A549 (cell line): ENCODE measurements at regions not wholly inside any gene's neighbourhood (a gene's known extent, or its start where the extent isn't known, plus 50 kb on each side); places are given as distances from the start of the nearest gene placed in this dataset.

Source experiments
- ATAC-seq, 2 experiments: fragments of 200-7000 bp in 1 of 2; fragments of >200 bp in 1 of 2; cut with Nextera tagmentation in 1 of 2; cut with Tn5 transposase in 1 of 2; 3 replicates each; pipeline versions ENCODE4 v1.8.0 to v1.9.1; 2018 to 2020; ENCODE audit warnings: mild to moderate bottlenecking in 1 of 2, moderate library complexity in 1 of 2
- CTCF ChIA-PET: fragments of 300-600 bp; sonication (Branson Sonifier 250); formaldehyde crosslinking; extraction: SDS; loops from one replicate; lab custom pipeline; 2021; ENCODE audit warnings: antibody characterized with exemption, inconsistent platforms; lab: Yijun Ruan, JAX
- POLR2A ChIA-PET: fragments of 350-600 bp; formaldehyde crosslinking; extraction: SDS; loops from one replicate; lab custom pipeline; 2021; ENCODE audit warnings: antibody characterized with exemption, inconsistent platforms; lab: Yijun Ruan, JAX
- DNase-seq, 2 experiments: peaks; one replicate each; pipeline versions ENCODE4 v3.0.0 to v3.0.0-alpha.2; 2011 to 2016; ENCODE audit warnings: low read depth in 1 of 2, low spot score in 1 of 2
- FAIRE-seq: peaks from 2 replicates; lab custom pipeline; 2011; peaks lifted over from hg19 to GRCh38; lab: Jason Lieb, UNC
- H3K27ac ChIP-seq, 2 experiments: fragments of >200 bp; sonication (Bioruptor Twin); formaldehyde crosslinking; 3 replicates each; pipeline ENCODE4 v1.5.1; 2016 to 2017
- H3K4me1 ChIP-seq: fragments of >200 bp; sonication (Bioruptor Twin); formaldehyde crosslinking; 3 replicates; pipeline ENCODE4 v1.6.1; 2016
- H3K4me2 ChIP-seq: fragments of >200 bp; sonication (Bioruptor Twin); formaldehyde crosslinking; 3 replicates; pipeline ENCODE4 v1.6.1; 2016
- H3K4me3 ChIP-seq: fragments of >200 bp; sonication (Bioruptor Twin); formaldehyde crosslinking; 3 replicates; pipeline ENCODE4 v1.5.1; 2016
- H3K9me3 ChIP-seq: fragments of >200 bp; sonication (Bioruptor Twin); formaldehyde crosslinking; 3 replicates; pipeline ENCODE4 v1.6.1; 2016
- BCL3 ChIP-seq: fragments of >200 bp; sonication (Bioruptor Twin); formaldehyde crosslinking; IDR thresholded peaks from 3 replicates; pipeline ENCODE4 v1.6.1; 2016
- CBX8 ChIP-seq: fragments of 200-600 bp; sonication (generic); IDR thresholded peaks from 2 replicates; pipeline ENCODE4 v1.6.1; 2016
- CEBPB ChIP-seq, 2 experiments: fragments of >200 bp in 1 of 2; sonication (Bioruptor Twin) in 1 of 2; formaldehyde crosslinking in 1 of 2; IDR thresholded peaks; 2 replicates each; pipeline ENCODE4 v1.6.1; 2012 to 2016
- CHD4 ChIP-seq: fragments of 200-600 bp; sonication (generic); IDR thresholded peaks from 2 replicates; pipeline ENCODE4 v1.6.1; 2016; ENCODE audit warnings: antibody characterized with exemption, mild to moderate bottlenecking, borderline replicate concordance
- CTCF ChIP-seq: fragments of >200 bp; sonication (Bioruptor Twin); formaldehyde crosslinking; IDR thresholded peaks from 3 replicates; pipeline ENCODE4 v1.5.1; 2016
- E2F6 ChIP-seq: IDR thresholded peaks from 2 replicates; pipeline ENCODE4 v1.6.1; 2012; ENCODE audit warnings: low read depth, borderline replicate concordance
- EHMT2 ChIP-seq: fragments of 200-600 bp; sonication (generic); IDR thresholded peaks from 2 replicates; pipeline ENCODE4 v1.6.1; 2016; ENCODE audit warnings: antibody characterized with exemption, low read depth, mild to moderate bottlenecking, moderate library complexity
- ELK1 ChIP-seq: fragments of 150-350 bp; IDR thresholded peaks from 2 replicates; pipeline ENCODE4 v1.6.1; 2014; ENCODE audit warnings: low read depth, mild to moderate bottlenecking, low read length
- EP300 ChIP-seq, 2 experiments: fragments of >200 bp; sonication (Bioruptor Twin); formaldehyde crosslinking; IDR thresholded peaks; 2 replicates in 1 of 2; 3 replicates in 1 of 2; pipeline ENCODE4 v1.6.1; 2016 to 2017
- ESRRA ChIP-seq: fragments of 150-350 bp; IDR thresholded peaks from 2 replicates; pipeline ENCODE4 v1.6.1; 2014; ENCODE audit warnings: mild to moderate bottlenecking, low read length, borderline replicate concordance
- FOSB ChIP-seq: fragments of 250-450 bp; sonication (Bioruptor Pico); IDR thresholded peaks from 2 replicates; pipeline ENCODE4 v1.5.0; 2020; ENCODE audit warnings: mild to moderate bottlenecking, moderate library complexity
- FOXS1 ChIP-seq: fragments of 250-450 bp; sonication (Bioruptor Pico); IDR thresholded peaks from 2 replicates; pipeline ENCODE4 v1.5.0; 2020; ENCODE audit warnings: mild to moderate bottlenecking, moderate library complexity
- HES2 ChIP-seq: fragments of >200 bp; sonication (Bioruptor Twin); formaldehyde crosslinking; IDR thresholded peaks from 2 replicates; pipeline ENCODE4 v1.6.1; 2016
- HMGXB4 ChIP-seq: fragments of 250-450 bp; sonication (Bioruptor Pico); IDR thresholded peaks from 2 replicates; pipeline ENCODE4 v1.5.0; 2021; ENCODE audit warnings: mild to moderate bottlenecking, moderate library complexity, borderline replicate concordance
- KDM5A ChIP-seq: fragments of 200-600 bp; sonication (generic); IDR thresholded peaks from 2 replicates; pipeline ENCODE4 v1.6.1; 2016; ENCODE audit warnings: antibody characterized with exemption, mild to moderate bottlenecking
- MAFK ChIP-seq: fragments of 450-650 bp; IDR thresholded peaks from 2 replicates; pipeline ENCODE4 v1.6.1; 2014; ENCODE audit not compliant: partially characterized antibody
- MAX ChIP-seq: IDR thresholded peaks from 2 replicates; pipeline ENCODE4 v1.6.1; 2012
- MAZ ChIP-seq: fragments of 150-350 bp; IDR thresholded peaks from 2 replicates; pipeline ENCODE4 v1.6.1; 2014; ENCODE audit warnings: antibody characterized with exemption, low read depth, low read length, borderline replicate concordance
- MYC ChIP-seq: IDR thresholded peaks from 2 replicates; pipeline ENCODE4 v1.6.1; 2012; ENCODE audit warnings: mild to moderate bottlenecking, inconsistent platforms, low read length, improper control_type of control experiment, borderline replicate concordance
- NFE2L2 ChIP-seq: fragments of 150-350 bp; conservative IDR thresholded peaks from 2 replicates; pipeline ENCODE4 v1.6.1; 2014; ENCODE audit warnings: low read length
- PHF8 ChIP-seq: fragments of 200-600 bp; sonication (generic); IDR thresholded peaks from 2 replicates; pipeline ENCODE4 v1.6.1; 2016; ENCODE audit warnings: low read depth, mild to moderate bottlenecking, antibody characterized with exemption, moderate library complexity, borderline replicate concordance
- POLR2A ChIP-seq: IDR thresholded peaks from 2 replicates; pipeline ENCODE4 v1.6.1; 2012; ENCODE audit warnings: mild to moderate bottlenecking, low read length
- POLR2AphosphoS2 ChIP-seq: conservative IDR thresholded peaks from 2 replicates; pipeline ENCODE4 v1.6.1; 2012; ENCODE audit warnings: low read length, improper control_type of control experiment, inconsistent platforms
- RAD21 ChIP-seq, 2 experiments: fragments of >200 bp in 1 of 2; sonication (Bioruptor Twin) in 1 of 2; formaldehyde crosslinking in 1 of 2; IDR thresholded peaks in 1 of 2; conservative IDR thresholded peaks in 1 of 2; 2 replicates in 1 of 2; 3 replicates in 1 of 2; pipeline ENCODE4 v1.6.1; 2012 to 2018; ENCODE audit warnings: inconsistent platforms in 1 of 2
- RARB ChIP-seq: fragments of 250-450 bp; sonication (Bioruptor Pico); IDR thresholded peaks from 2 replicates; pipeline ENCODE4 v1.8.0; 2021; ENCODE audit warnings: mild to moderate bottlenecking, moderate library complexity
- RNF2 ChIP-seq: fragments of 200-600 bp; sonication (generic); IDR thresholded peaks from 2 replicates; pipeline ENCODE4 v1.6.1; 2016; ENCODE audit warnings: low read depth, mild to moderate bottlenecking, antibody characterized with exemption, moderate library complexity, borderline replicate concordance
- SMC3 ChIP-seq: fragments of >200 bp; sonication (Bioruptor Twin); formaldehyde crosslinking; IDR thresholded peaks from 3 replicates; pipeline ENCODE4 v1.6.1; 2018; ENCODE audit warnings: inconsistent platforms
- TFCP2L1 ChIP-seq: fragments of 250-450 bp; sonication (Bioruptor Pico); IDR thresholded peaks from 2 replicates; pipeline ENCODE4 v1.5.0; 2021; ENCODE audit warnings: mild to moderate bottlenecking
- USF2 ChIP-seq: fragments of 450-650 bp; IDR thresholded peaks from 2 replicates; pipeline ENCODE4 v1.6.1; 2014; ENCODE audit warnings: antibody characterized with exemption
- ZFP36 ChIP-seq: fragments of 450-650 bp; IDR thresholded peaks from 2 replicates; pipeline ENCODE4 v1.6.1; 2014; ENCODE audit warnings: borderline replicate concordance; ENCODE audit not compliant: partially characterized antibody
- WGBS: methylation state at CpG from one replicate; pipeline ENCODE4 v1.1.6; 2017; ENCODE audit errors: missing lambda C conversion rate; 5-methylcytosine and 5-hydroxymethylcytosine counted together

GRCh38 chr7:12517451-12517850 is 53.1 kb upstream of the SCIN start:
- no peaks in the 10 kb centered on the region for H3K9me3 ChIP-seq
- CTCF ChIA-PET: no interaction called here
- no peak overlapping the region for H3K4me2 ChIP-seq
- no peak overlapping the region for H3K27ac ChIP-seq
- no peak for FAIRE-seq
- no peak overlapping the region for H3K4me3 ChIP-seq
- TF ChIP-seq PHF8 (no peak), CEBPB (IDR thresholded peaks at IDR 0.05) (no peak), BCL3 (no peak), USF2 (no peak), NFE2L2 (no peak), ESRRA (no peak), MYC (no peak), POLR2AphosphoS2 (no peak), RNF2 (no peak), POLR2A (no peak), FOXS1 (CRISPR knock-in tag) (no peak), E2F6 (no peak), KDM5A (no peak), EHMT2 (no peak), TFCP2L1 (CRISPR knock-in tag) (no peak), SMC3 (no peak), ELK1 (no peak), RARB (no peak), MAX (no peak), MAZ (no peak)
- H3K4me1 ChIP-seq: no peaks in the 10 kb centered on the region
- DNase-seq: no peak
- POLR2A ChIA-PET: no interaction called here
- no peak for ATAC-seq

GRCh38 chr7:12518920-12519681 is 51.4 kb upstream of the SCIN start:
- WGBS: 29% methylated on average over 2 of the region's 2 CpGs
- Histone ChIP-seq H3K4me2 (no peak overlapping the region), H3K27ac (no peak overlapping the region), H3K9me3 (no peaks in the 10 kb centered on the region), H3K4me1 (no peaks in the 10 kb centered on the region), H3K4me3 (no peak overlapping the region)
- ATAC-seq (peak; percentile 85 to 93), DNase-seq (peak; percentile 20 to 34), FAIRE-seq (no peak)
- TF ChIP-seq CTCF (0 out of 3 replicates have a peak, but pooled peaks have one; percentile 8), ZFP36 (no peak), SMC3 (no peak), RAD21 (conservative IDR thresholded peaks at IDR 0.05 in 1 of 2, IDR thresholded peaks at IDR 0.05 in 1 of 2) (0 out of 5 replicates have a peak, but pooled peaks of 1 of the 2 experiments have one; percentile 8), FOSB (CRISPR knock-in tag) (no peak), EP300 (IDR thresholded peaks at IDR 0.05) (no peak), CHD4 (no peak), HES2 (no peak), CBX8 (no peak), HMGXB4 (CRISPR knock-in tag) (no peak), MAFK (no peak)
- POLR2A ChIA-PET: no interaction called here
- CTCF ChIA-PET: interaction anchor here (1.1 to 2.2 kb wide), 5 partner anchors 11 to 743 kb away, joined by 3 to 9 read pairs (median 4); no protein-coding TSS in a partner anchor
